ENCODE measurements at regions not wholly inside any gene's neighbourhood (a gene's known extent, or its start where the extent isn't known, plus 50 kb on each side); places are given as distances from the start of the nearest gene placed in this dataset.

DNA sequence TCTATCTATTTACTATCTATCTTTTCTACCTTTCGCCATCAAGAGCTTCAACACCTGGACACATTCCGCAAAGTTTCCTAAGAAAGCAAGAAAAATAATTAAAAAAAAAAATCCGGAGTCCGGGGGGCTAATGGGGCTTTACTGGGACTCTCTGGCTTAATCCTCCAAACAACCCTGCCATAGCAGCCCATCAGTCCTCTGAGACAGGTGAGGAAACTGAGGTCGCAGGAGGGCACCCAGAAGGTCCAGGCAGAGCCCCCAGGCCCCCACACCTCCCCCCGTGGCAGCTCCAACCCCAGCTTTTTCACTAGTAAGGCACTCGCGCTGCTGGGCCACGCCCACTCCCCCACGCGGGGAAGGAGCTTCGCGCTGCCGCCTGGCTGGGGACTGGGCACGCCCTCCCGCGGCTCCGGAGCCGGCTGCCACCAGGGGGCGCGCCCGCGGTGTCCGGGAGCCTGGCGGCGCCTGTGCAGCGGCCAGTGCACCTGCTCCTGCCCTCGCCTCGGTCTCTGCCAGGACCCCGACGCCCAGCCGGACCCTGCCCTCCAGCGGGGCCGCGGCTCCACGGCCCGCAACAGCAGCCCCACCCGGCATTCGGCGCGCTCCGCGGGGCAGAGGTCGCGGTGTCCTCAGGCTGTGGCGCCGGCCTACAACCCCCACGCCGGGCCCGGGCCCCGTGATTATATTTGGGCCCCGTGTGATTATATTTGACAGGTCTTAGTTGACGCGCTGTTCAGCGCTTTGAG, 54.1 kb upstream of the SAMD11 start:
- TF ChIP-seq, protein P1, sequence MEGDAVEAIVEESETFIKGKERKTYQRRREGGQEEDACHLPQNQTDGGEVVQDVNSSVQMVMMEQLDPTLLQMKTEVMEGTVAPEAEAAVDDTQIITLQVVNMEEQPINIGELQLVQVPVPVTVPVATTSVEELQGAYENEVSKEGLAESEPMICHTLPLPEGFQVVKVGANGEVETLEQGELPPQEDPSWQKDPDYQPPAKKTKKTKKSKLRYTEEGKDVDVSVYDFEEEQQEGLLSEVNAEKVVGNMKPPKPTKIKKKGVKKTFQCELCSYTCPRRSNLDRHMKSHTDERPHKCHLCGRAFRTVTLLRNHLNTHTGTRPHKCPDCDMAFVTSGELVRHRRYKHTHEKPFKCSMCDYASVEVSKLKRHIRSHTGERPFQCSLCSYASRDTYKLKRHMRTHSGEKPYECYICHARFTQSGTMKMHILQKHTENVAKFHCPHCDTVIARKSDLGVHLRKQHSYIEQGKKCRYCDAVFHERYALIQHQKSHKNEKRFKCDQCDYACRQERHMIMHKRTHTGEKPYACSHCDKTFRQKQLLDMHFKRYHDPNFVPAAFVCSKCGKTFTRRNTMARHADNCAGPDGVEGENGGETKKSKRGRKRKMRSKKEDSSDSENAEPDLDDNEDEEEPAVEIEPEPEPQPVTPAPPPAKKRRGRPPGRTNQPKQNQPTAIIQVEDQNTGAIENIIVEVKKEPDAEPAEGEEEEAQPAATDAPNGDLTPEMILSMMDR (IDR thresholded peaks at IDR 0.05; ENCODE audit: low read depth, low read length, missing control alignments), result peak; percentile 74
- no peak for DNase-seq (ENCODE audit: low read depth)
- no peak overlapping the region for H3K4me3 ChIP-seq (ENCODE audit: low read depth, low read length)
